ENCODE measurements at regions not wholly inside any gene's neighbourhood (a gene's known extent, or its start where the extent isn't known, plus 50 kb on each side); places are given as distances from the start of the nearest gene placed in this dataset.

- no peak for DNase-seq (ENCODE audit: low spot score)
Observed at GRCh38 chr10:44780426-44780825, 130.7 kb upstream of the TMEM72 start.

GRCh38 chr10:44781131-44781530, 130.0 kb upstream of the TMEM72 start:
- DNase-seq (ENCODE audit: low spot score) = no peak

GRCh38 chr10:44786286-44786850, 124.8 kb upstream of the TMEM72 start:
- DNase-seq (ENCODE audit: low spot score) = no peak

- no peak for DNase-seq (ENCODE audit: low spot score)
Observed at GRCh38 chr10:44787480-44788075, 123.6 kb upstream of the TMEM72 start.

- DNase-seq (ENCODE audit: low spot score) = no peak
Observed at GRCh38 chr10:44788147-44789129, 122.7 kb upstream of the TMEM72 start.

- no peak for DNase-seq (ENCODE audit: low spot score)
Observed at GRCh38 chr10:44792119-44792775, 118.9 kb upstream of the TMEM72 start.

GRCh38 chr10:44799966-44800365, 111.2 kb upstream of the TMEM72 start:
- no peak for DNase-seq (ENCODE audit: low spot score)

GRCh38 chr10:44801383-44802327, 109.5 kb upstream of the TMEM72 start:
- no peak for DNase-seq (ENCODE audit: low spot score)

GRCh38 chr10:44803862-44804261, 107.3 kb upstream of the TMEM72 start:
- DNase-seq (ENCODE audit: low spot score) = no peak

- DNase-seq (ENCODE audit: low spot score) = no peak
Observed at GRCh38 chr10:44804661-44805060, 106.5 kb upstream of the TMEM72 start.

- no peak for DNase-seq (ENCODE audit: low spot score)
Observed at GRCh38 chr10:44805466-44806210, 105.5 kb upstream of the TMEM72 start.

- DNase-seq (ENCODE audit: low spot score) = no peak
Observed at GRCh38 chr10:44806950-44807349, 104.2 kb upstream of the TMEM72 start.

- DNase-seq (ENCODE audit: low spot score) = no peak
Observed at GRCh38 chr10:44807451-44807850, 103.7 kb upstream of the TMEM72 start.

- no peak for DNase-seq (ENCODE audit: low spot score)
Observed at GRCh38 chr10:44809647-44810046, 101.5 kb upstream of the TMEM72 start.

- DNase-seq (ENCODE audit: low spot score) = no peak
Observed at GRCh38 chr10:44811072-44811471, 100.1 kb upstream of the TMEM72 start.

- no peak for DNase-seq (ENCODE audit: low spot score)
Observed at GRCh38 chr10:44813201-44813600, 97.9 kb upstream of the TMEM72 start.

GRCh38 chr10:44814929-44815328, 96.2 kb upstream of the TMEM72 start:
- DNase-seq (ENCODE audit: low spot score) = no peak

GRCh38 chr10:44818041-44818649, 93.0 kb upstream of the TMEM72 start:
- no peak for DNase-seq (ENCODE audit: low spot score)

- no peak for DNase-seq (ENCODE audit: low spot score)
Observed at GRCh38 chr10:44818701-44819127, 92.4 kb upstream of the TMEM72 start.

- DNase-seq (ENCODE audit: low spot score) = no peak
Observed at GRCh38 chr10:44820094-44820493, 91.0 kb upstream of the TMEM72 start.
